ENCODE measurements at regions not wholly inside any gene's neighbourhood (a gene's known extent, or its start where the extent isn't known, plus 50 kb on each side); places are given as distances from the start of the nearest gene placed in this dataset.
"Not testable (repeated sequence)": the region's sequence is repeated elsewhere in the genome, so short reads cannot be mapped to it uniquely, and the experiment has no call there.

DNA sequence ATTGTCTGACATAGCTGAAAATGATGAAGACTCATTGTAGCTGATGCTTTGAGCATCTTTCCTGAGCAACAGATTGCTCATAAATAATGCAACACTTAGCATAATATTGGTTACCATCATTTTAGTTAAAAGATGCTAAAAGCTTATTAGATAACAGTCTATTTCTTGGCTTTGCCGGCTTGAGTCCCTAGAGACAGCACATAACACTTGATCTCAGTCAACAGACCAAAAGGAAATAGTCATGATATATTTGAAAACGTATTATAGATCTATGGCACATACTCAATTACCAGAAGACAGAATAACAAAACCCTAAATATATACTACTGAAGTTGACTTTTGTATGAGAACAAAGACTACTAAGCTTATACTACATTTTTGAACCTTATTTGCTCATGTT is 846.7 kb upstream of the EPHA5 start:
- no peak for DNase-seq

DNA sequence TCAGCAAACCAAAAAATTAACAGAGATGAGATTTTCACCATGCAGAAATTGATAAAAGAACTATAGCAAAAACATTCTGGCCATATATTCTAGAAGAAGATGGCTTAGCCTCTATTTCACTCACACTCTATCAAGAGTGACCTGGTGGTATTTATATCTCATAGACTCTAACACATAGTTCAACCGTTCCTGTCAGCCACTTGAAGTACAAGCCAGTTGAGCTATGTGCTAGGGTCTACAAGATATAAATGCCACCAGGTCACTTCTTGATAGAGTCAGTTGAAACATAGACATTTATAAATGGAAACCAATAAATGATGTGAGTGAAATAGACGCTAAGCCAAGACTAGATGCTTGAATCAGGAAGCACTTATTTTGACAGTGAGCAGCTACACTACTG is 836.7 kb upstream of the EPHA5 start:
- DNase-seq, result no peak

DNA sequence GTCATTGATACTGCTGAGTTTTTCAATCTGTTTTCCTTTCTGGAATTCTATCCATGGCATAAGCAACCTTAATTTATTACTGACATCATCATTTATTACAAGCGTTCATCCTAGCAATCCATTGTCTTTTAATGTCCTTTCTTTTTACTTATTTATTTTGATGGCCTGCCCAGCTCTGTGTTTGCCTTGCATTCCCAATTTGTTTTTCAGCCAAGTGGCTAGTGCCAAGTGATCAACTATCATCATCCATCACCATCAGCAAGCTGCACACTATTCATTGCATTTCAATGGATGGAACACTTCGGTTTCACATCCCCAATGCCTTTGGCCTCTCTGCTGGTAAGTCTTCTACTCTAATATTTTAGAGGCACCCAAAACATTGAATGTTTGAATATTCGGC is 831.7 kb upstream of the EPHA5 start:
- DNase-seq, result no peak

DNA sequence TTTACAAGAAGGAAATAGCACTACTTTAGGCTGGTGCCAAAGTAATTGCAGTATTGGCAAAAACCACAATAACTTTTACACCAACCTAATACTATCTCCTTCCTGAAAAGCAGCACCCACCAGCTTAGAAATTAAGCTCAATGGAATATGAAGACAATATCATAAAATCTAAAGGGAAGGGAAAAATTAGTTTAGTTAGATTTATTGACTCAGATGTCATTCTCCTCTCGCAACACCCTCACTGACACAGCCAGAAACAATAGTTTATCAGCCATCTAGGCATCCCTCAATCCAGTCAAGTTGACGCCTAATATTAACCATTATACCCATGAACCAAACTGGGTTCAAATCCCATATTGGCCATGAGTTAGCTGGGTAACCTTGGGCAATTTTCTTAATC is 820.4 kb upstream of the EPHA5 start:
- DNase-seq, result no peak

DNA sequence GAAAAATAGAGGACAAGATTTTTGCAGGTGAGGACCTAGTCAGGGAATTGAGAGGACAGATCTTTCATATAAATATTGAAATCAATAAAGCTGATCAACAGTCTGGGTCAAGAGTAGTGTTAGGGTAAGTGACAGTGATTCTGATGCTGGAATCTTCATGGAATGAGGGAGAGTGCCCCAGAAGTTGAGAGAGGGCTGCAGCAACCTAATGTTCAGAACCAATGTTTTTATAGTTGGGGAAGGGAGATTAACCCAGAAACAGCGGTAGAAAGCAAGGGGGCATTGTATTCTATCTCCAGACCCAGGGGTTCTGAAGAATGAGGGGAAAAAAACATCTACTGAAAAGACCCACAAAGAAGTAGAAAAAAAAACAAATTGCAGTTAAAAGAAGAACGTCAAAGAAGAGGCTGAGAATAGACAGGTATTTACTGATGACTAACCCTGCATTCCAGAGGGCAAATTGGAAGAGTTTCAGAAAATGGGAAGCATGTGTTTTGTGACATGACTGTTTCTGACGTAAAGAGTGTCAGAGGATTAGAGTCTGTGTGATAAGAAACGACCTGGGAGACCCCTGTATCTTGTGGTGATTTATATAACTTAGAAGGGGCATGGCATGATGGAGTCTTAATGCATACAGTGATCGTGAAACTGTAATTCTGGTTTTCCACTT is 819.6 kb upstream of the EPHA5 start:
- no peak for DNase-seq

DNA sequence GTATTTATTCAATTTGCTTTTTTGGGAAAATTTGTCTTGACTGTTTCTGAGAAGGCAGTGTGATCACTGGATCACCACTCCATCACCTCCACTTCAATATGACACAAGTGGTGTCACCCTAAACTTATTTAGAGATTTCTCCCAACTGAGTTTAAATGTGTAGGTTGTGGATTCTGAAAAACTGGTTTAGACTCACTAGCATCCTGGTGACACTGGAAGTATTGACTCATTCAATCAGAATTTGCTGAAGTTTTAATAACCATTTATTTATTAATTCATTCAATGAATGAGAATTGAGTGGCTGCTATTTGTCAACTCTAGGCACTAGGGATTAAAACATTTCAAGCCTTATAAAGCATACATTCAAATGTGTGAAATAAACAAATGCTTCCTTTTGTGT is 819.1 kb upstream of the EPHA5 start:
- DNase-seq, result no peak

DNA sequence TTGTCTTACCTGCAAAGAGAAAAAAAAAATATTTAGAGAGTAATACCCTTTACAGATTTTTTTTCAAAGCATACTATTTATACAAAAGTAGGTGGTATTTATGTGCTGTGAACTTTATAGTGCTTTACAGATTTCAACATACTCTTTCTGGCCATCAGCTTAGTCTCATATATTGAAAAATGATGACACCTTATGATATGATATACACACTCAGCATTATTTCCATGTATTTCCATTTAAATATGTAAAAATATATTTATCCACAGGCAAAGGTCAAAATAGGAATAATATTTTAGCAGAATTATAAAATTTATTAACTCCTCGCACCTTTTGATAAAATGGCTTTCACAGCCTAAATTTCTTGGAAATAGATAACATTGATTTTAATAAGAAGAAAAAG is 815.8 kb upstream of the EPHA5 start:
- DNase-seq, result no peak

DNA sequence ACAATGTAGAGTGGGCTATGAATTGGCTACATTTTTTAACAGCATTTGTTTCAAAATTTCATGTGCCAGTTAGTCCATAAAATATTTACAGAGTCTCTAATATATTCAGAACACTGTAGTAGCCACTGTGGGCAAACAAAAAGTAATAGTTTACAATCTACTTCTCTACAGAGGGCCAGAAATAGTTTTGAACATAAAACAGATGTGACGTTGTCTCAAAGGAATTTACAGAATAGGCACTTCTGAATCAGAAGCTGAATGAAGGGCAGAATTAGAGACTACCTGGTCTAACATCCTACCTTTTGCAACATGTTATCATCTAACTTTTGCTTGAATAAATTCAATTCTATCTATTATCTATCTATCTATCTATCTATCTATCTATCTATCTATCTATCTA is 811.9 kb upstream of the EPHA5 start:
- DNase-seq, result no peak

DNA sequence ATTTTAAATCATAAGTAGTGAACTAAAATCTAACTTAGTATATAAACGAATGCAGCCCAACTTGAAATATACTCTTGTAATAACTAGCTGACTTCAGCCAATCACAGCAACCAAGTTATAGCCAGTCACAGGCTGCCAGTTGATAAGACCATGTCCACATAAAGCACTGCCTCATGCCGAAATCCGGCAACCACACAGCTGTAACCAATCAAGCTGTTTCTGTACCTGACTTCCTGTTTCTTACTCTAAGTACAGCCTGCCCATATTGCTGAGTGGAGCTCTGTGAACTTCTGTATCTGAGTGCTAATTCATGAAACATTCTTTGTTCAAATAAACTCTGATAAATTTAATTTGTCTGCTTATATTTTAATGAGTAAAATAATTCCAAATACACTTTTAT is 805.3 kb upstream of the EPHA5 start:
- no peak for DNase-seq

DNA sequence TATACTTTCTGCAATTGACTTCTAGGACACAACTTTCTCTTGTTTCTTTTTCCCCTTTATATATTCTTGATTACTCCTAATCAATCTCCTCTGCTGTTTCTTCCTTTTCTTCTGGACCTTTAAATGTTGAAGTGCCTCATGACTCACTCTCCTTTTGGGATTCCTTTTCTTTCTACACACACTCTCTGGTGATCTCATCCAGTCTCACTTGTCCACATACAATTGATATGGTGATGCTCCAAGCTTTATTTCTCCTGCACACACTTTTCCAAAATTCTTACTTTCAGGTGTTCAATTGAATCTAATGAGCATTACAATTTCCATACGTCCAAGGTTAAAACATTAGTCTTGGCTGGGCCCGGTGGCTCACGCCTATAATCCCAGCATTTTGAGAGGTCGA is 794.8 kb upstream of the EPHA5 start:
- DNase-seq, result no peak

DNA sequence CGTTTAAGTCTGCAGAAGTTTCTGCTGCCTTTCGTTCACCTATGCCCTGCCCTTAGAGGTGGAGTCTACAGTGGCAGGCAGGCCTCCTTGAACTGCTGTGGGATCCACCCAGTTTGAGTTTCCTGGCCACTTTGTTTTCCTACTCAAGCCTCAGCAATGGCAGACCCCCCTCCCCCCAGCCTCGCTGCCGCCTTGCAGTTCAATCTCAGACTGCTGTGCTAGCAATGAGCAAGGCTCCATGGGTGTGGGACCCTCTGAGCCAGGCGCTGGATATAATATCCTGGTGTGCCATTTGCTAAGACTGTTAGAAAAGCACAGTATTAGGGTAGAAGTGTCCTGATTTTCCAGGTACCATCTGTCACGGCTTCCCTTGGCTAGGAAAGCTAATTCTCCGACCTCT is 792.6 kb upstream of the EPHA5 start:
- not testable (repeated sequence) for DNase-seq

DNA sequence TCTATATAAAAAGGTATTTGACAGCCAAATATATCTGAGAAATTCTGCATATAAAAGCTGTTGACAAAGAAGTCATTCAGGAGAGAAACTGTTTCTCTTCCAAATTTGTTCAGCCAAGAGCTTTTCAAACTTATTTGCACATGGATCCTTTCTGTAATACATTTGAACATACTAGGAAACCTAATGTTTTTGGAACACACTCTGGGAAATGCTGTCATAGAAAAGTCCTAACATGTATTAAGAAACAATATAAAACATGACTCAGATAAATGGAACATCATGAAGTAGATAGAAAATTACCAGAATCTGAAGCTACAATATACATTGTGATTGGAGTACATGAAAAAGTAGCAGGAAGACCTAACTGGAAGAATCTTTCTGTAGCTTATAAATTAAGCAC is 781.5 kb upstream of the EPHA5 start:
- DNase-seq, result no peak

DNA sequence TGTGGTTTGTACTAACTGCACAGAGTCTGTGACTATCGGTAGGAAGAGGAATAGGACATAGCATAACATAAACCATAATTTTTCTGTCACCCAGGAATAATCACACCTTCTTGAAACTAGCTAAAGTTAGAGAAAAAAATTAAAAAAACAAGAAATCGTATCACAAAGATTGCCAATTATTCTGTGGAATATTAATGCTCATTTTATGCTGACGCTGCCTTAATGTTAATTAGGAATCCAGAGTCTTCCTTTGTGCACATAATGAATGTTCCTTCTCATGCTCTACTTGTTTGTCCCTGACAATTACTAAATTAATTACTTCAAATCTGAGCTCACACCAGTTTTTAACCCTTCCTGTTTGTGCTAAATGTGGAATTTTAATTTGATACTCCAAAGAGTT is 772.7 kb upstream of the EPHA5 start:
- no peak for DNase-seq

DNA sequence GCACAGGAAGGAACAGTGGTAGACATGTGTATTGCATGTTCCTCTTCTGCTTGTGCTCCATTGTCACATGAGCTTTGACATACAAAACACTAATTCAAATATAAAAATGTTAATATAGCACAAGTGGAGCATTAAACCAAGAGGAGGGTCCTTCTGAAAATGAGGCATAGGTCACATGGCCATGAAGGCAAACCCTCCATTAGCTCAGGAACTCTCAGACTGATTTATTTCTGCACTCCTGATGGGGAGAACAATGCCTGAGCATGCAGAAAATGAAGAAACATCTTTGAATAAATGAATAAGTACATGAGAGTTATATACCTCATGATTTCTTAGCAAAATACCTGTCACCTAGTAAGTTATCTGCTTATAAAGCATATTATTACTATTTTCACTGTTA is 769.2 kb upstream of the EPHA5 start:
- DNase-seq, result no peak

DNA sequence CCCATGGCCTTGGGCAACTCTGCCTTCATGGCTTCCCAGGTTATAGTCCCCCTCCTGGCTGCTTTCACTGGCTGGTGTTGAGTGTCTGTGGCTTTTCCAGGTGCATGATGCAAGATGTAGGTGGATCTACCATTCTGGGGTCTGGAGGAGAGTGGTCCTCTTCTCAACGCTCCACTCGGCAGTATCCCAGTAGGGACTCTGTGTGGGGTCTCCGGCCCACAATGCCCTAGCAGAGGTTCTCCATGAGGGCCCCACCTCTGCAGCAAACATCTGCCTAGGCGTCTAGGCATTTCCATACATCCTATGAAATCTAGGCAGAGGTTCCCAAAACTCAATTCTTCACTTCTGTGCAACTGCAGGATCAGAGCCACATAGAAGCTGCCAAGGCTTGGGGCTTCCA is 763.4 kb upstream of the EPHA5 start:
- DNase-seq, result no peak

DNA sequence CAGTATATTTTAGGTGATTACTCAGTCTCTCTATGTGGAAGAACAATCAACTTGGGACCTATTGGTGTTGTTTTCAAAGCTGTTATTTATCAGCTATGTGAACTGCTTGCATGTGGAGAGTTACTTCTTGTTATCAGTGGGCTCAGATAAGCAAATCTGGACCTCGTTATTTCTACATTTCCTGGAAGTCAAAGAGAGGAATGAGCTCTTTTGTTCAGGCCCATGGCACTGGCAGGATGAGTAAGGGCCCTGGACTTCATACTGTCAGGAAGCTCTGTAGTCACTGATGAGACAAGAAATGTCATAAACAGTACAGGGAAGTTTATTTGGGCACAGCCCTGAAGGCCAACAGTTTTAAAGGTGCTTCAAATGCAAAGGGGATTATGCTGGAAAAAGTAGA is 760.6 kb upstream of the EPHA5 start:
- DNase-seq, result no peak

DNA sequence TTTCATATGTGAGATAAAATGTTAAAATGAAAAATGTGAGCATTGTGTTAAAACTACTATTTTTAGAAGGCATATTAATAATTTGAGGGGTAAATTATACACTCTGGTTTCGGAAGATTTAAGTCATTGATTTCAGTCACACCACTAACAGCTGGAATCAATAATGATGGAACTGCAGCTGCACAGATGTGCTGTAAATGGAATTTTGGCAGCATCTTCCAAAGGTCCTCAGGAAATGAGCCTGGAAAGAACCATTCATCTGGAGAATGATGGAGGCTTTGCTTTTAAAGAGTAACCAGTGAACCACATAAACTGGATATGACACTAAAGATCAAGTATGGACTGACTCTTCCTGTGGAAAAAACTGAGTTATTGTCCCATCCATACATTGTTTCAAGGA is 759.0 kb upstream of the EPHA5 start:
- DNase-seq, result no peak

DNA sequence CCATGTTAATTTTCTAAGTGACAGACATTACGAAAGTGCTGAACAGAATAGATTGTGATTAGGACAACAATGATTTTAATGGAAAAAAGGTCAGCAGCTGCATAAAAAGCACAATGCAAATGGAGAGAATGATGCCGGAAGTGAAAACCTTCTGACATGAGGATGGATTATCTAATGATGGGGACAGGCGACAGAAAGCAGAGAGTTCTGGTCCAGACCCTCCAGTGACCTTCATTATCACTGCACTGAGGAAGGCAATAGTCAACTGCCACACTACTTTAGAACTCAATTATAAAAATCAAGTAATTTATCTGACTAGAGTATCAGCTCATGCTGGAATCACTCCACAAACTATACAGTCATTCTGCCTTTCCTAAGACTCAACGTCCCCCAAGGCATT is 746.1 kb upstream of the EPHA5 start:
- DNase-seq, result no peak

DNA sequence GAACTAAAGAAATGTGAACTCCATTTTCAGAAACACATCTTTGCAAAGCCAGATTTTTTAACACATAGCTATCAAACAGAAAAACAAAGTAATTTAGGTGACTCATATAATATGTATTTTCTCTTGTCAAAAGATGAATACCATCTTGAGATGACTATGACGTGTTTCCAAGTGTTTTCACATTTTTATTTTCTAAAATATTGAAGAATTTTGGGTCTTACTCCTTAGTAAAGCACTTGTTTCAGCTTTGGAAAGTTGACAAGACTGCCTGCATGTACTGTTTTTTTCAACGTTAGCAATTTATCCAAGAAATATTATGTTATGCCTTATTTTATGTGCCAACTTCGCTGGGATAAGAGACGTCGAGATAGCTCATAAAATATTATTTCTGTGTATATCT is 733.9 kb upstream of the EPHA5 start:
- DNase-seq, result no peak

DNA sequence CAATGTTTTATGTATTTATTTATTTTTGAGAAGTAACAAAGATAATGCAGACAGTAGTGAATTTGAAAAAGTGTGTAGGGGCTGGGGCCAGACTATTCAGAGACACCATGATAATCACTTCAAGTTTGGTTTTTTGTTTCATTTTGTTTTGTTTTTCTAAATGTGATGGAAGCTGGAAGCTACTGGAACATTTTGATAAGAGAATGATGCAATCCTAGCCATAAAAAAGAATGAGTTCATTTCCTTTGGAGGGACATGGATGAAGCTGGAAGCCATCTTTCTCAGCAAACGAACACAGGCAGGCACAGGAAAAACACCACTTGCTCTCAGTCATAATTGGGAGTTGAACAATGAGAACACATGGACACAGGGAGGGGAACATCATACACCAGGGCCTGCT is 706.6 kb upstream of the EPHA5 start:
- no peak for DNase-seq

DNA sequence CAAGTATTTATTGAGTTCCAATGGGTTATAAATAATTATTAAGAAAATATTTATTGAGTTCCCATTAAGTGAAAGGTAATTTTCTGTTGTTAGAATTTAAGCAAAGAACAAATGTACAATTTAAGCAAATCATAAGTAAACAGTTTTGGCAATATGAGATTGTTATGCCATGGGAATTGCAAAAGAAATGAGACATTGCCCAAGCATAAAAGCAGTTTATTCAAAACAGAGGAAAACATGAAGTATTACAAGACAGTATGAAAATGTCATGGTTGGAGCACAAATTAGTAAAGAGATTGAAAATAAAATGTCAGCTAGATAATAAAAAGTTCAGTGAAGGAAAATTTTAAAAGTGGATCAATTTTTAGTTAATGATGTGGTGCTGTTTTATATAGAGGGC is 706.1 kb upstream of the EPHA5 start:
- no peak for DNase-seq

DNA sequence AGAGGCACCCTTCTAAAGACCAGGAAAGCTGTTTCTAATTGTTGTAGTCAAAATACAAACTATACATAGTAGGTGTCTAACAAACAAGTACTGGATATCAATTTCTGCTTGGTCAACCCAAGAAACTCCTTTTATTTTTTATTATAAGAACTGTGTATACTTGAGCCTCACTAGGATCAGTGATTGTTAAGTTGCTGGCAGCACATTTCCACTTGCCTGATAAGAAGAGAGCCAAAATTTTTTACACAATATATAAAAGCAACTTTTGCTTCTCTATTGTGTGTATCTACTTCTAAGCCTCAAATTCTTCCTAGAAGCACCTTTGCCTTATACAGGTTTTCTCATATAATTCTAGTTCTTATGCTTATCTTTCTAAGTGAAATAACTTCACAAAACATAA is 703.0 kb upstream of the EPHA5 start:
- DNase-seq, result no peak

DNA sequence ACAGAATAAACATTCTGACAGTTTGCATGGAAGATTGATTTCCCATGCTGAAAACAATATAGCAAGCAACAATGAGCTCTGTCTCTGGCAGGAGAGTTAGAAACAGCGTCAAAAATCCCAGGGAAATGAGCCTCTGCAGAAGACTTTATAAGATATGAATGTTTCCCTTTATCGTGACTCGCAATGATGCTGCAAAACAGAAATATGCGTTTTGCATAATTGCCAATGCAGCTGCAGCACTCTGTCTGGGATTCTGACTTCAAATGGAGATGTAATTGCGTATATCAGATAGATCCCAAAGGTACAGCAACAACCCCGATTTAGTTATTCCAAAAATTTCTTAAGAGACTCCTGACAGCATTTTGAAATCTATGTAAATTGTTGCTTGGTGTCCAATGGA is 702.4 kb upstream of the EPHA5 start:
- no peak for DNase-seq

DNA sequence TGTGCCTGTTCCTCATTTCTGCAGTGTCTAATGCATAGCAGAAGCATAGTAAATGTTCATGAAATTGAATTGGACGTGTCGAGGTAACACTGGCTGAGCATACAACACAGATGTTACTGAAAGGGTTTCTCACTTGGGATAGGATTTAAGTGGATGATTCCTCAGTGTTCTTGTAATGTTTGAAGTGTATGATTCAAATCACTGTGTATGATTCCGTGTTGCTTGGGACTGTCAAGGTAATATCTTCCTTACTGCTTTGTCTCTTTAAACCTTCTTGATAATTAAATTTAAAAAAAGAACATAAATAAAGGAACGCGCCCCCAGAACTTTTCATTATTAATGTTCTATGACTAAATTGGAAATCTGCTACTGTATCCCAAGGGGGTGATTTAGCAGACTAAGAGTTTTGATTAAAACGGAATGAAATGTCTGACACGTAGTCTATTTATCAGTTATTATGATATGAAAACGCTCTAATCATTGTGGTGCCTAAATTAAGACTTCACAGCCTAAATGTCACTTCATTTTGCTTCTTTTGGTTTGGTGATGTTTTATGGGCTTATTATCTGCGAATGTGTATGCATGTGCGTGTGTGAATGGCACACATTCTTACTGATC is 696.9 kb upstream of the EPHA5 start:
- no peak for DNase-seq

DNA sequence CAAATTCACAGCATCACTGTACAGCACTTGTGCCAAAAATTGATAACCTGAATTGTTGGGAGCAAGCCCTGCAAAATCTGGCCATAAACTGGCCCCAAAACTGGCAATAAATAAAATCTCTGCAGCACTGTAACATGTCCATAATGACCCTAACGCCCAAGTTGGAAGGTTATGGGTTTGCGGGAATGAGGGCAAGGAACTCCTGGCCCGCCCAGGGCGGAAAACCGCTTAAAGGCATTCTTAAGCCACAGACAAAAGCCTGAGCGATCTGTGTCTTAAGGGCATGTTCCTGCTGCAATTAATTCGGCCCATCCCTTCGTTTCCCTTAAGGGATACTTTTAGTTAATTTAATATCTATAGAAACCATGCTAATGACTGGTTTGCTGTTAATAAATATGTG is 690.1 kb upstream of the EPHA5 start:
- DNase-seq, result not testable (repeated sequence)

Measured in activated CD4-positive, alpha-beta T cell treated with anti-CD3 and anti-CD28 coated beads for 48 hours (primary cell).